Spleen (tissue), 11 donors: ENCODE measurements at regions not wholly inside any gene's neighbourhood (a gene's known extent, or its start where the extent isn't known, plus 50 kb on each side); places are given as distances from the start of the nearest gene placed in this dataset.

ENCODE experiments used
- DNase-seq: peaks from one replicate; pipeline ENCODE4 v3.0.0-alpha.2; 2020
- H3K27ac ChIP-seq, 8 donors: fragments of 200-600 bp; sonication (generic) in 7 of 8; 1 replicate in 4 of 8; 2 replicates in 4 of 8; pipeline versions ENCODE4 v1.5.0 to v1.8.0; 2016 to 2021; ENCODE audit warnings: inconsistent platforms in 4 of 8, mild to moderate bottlenecking in 4 of 8, moderate library complexity in 1 of 8
- H3K27me3 ChIP-seq, 7 donors: fragments of 200-600 bp; sonication (generic) in 6 of 7; replicated peaks in 1 of 7; 1 replicate in 4 of 7; 2 replicates in 3 of 7; pipeline versions ENCODE4 v1.5.0 to v1.8.0; 2016 to 2021; ENCODE audit warnings: inconsistent platforms in 3 of 7, mild to moderate bottlenecking in 1 of 7
- H3K36me3 ChIP-seq, 6 donors: fragments of 200-600 bp; sonication (generic) in 5 of 6; 1 replicate in 4 of 6; 2 replicates in 2 of 6; pipeline versions ENCODE4 v1.5.0 to v1.8.0; 2016 to 2021; ENCODE audit warnings: inconsistent platforms in 2 of 6
- H3K4me1 ChIP-seq, 6 donors: fragments of 200-600 bp; sonication (generic) in 5 of 6; 1 replicate in 3 of 6; 2 replicates in 3 of 6; pipeline versions ENCODE4 v1.5.0 to v1.8.0; 2016 to 2021; ENCODE audit warnings: inconsistent platforms in 3 of 6
- H3K4me3 ChIP-seq, 8 donors: fragments of 200-600 bp; sonication (generic) in 7 of 8; 1 replicate in 4 of 8; 2 replicates in 4 of 8; pipeline versions ENCODE4 v1.5.0 to v1.8.0; 2016 to 2021; ENCODE audit warnings: inconsistent platforms in 4 of 8, mild to moderate bottlenecking in 4 of 8, moderate library complexity in 2 of 8
- H3K9me3 ChIP-seq, 8 donors: fragments of 200-600 bp; sonication (generic) in 7 of 8; 1 replicate in 4 of 8; 2 replicates in 4 of 8; pipeline versions ENCODE4 v1.5.0 to v1.8.0; 2016 to 2021; ENCODE audit warnings: inconsistent platforms in 4 of 8
- POLR2A ChIP-seq, 3 donors: fragments of 450-650 bp; IDR thresholded peaks; one replicate each; pipeline ENCODE4 v1.5.1; 2017; ENCODE audit warnings: antibody characterized with exemption in 3 of 3, mild to moderate bottlenecking in 1 of 3
- POLR2AphosphoS5 ChIP-seq, 3 donors: sonication (generic); formaldehyde crosslinking; IDR thresholded peaks; one replicate each; pipeline ENCODE4 v1.5.1; 2017; ENCODE audit warnings: antibody characterized with exemption in 3 of 3
- WGBS, 5 donors: extraction: QIAGEN DNeasy Blood & Tissue Kit in 3 of 5; methylation state at CpG; one replicate each; pipeline versions ENCODE4 v1.1.5 to v1.1.7; 2013 to 2018; 5-methylcytosine and 5-hydroxymethylcytosine counted together
- intact Hi-C: fragments of 100-400 bp; cut with DNase I; formaldehyde crosslinking; loops from one replicate; pipeline ENCODE4 v1.15.0; 2023; ENCODE audit warnings: low total_unique reads
- TF ChIP-seq, protein P1 (sequence below), 11 experiments: fragments of 200-600 bp in 7 of 11; fragments of 450-650 bp in 4 of 11; sonication (generic) in 4 of 11; IDR thresholded peaks in 8 of 11; conservative IDR thresholded peaks in 3 of 11; 1 replicate in 7 of 11; 2 replicates in 4 of 11; pipeline versions ENCODE4 v1.4.0 to v1.8.0; 2016 to 2021; ENCODE audit warnings: antibody characterized with exemption in 11 of 11, inconsistent platforms in 4 of 11, mild to moderate bottlenecking in 1 of 11
- donor health status: healthy with polysubstance abuse.
- donor health status: DM: no; HTN: no; CAD: no; lungs with moderate emphysema.
- donor health status: DM: no; HTN: no; CAD: no.
- donor health status: Bipolar disorder and iron deficiency.
- donor health status: healthy.
- donor health status: DM: no; HTN: no; CAD: no.
- donor health status: DM: yes; HTN: yes; CAD: no.

DNA sequence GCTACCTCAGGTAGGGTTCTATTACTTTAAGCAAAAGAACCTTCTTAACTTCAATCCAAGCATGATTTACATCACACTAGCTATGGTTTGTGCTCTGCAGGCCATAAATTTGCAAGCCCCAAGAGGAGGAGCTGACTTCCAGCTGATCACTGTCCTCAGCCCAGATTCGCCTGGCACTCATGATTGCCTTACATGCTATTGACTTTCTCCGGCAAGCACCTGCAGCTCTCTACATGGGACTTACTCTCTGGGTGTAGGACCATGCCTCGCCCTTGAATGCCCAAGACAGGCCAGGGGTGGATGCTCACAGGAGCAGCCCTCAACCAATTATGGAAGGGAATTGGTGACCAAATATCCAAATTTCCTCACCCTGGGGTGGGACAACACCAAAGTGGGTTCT lies 99.8 kb downstream of the ESM1 start:
- TF ChIP-seq POLR2A (IDR thresholded peaks at IDR 0.05) (no peak), POLR2AphosphoS5 (IDR thresholded peaks at IDR 0.05) (no peak)
- TF ChIP-seq, protein P1, sequence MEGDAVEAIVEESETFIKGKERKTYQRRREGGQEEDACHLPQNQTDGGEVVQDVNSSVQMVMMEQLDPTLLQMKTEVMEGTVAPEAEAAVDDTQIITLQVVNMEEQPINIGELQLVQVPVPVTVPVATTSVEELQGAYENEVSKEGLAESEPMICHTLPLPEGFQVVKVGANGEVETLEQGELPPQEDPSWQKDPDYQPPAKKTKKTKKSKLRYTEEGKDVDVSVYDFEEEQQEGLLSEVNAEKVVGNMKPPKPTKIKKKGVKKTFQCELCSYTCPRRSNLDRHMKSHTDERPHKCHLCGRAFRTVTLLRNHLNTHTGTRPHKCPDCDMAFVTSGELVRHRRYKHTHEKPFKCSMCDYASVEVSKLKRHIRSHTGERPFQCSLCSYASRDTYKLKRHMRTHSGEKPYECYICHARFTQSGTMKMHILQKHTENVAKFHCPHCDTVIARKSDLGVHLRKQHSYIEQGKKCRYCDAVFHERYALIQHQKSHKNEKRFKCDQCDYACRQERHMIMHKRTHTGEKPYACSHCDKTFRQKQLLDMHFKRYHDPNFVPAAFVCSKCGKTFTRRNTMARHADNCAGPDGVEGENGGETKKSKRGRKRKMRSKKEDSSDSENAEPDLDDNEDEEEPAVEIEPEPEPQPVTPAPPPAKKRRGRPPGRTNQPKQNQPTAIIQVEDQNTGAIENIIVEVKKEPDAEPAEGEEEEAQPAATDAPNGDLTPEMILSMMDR (IDR thresholded peaks at IDR 0.05 in 8 of 11, conservative IDR thresholded peaks at IDR 0.05 in 3 of 11), result no peak
- H3K9me3 ChIP-seq, result peaks cover 0 to under 1% (median 0%) of the 10 kb centered on the region in 8 donors
- intact Hi-C loops, result no loop called here
- DNase-seq, result no peak
- H3K27me3 ChIP-seq, result peaks cover 0 to 60% (median 28%) of the 10 kb centered on the region in 7 donors
- H3K27ac ChIP-seq, result no peak overlapping the region
- H3K4me1 ChIP-seq, result peaks cover 0 to 29% (median 18%) of the 10 kb centered on the region in 6 donors
- H3K4me3 ChIP-seq, result no peak overlapping the region
- H3K36me3 ChIP-seq, result no peaks in the 10 kb centered on the region
- WGBS, 5 donors, result 88 to 95% (median 93%) methylated on average over 2 to 3 of the region's 3 CpGs

DNA sequence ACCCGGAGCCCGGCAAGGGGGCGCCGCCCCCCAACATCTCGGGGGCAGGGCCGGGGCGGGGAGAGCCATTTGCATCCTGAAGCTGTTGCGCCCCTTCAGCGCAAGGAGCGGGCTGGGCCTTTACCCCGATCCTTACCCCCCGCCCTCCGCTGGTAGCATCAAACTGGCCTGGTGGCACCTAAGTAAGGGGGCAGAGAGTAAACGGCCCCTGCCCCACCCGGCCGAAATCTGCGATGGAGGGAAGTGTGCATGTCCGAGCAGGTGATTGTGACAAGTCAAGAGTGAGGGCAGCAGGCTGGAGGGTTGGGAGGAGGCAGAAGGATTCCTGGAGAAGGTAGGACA lies 101.2 kb downstream of the ESM1 start:
- Histone ChIP-seq H3K9me3 (peaks cover 0 to 2% (median 0%) of the 10 kb centered on the region in 8 donors), H3K36me3 (no peaks in the 10 kb centered on the region), H3K27ac (no peak overlapping the region), H3K4me3 (peak overlapping the region in 7 of 8 donors; percentile 20 to 72 (median 39)), H3K27me3 (peaks cover 0 to 60% (median 28%) of the 10 kb centered on the region in 7 donors), H3K4me1 (peaks cover 0 to 16% (median 14%) of the 10 kb centered on the region in 6 donors)
- DNase-seq, result no peak
- 3 to 53% (median 33%) methylated on average over 6 to 18 of the region's 18 CpGs for WGBS, 5 donors
- intact Hi-C loops, result no loop called here
- no peak for TF ChIP-seq POLR2AphosphoS5 (IDR thresholded peaks at IDR 0.05)
- TF ChIP-seq, protein P1 (IDR thresholded peaks at IDR 0.05 in 8 of 11, conservative IDR thresholded peaks at IDR 0.05 in 3 of 11), result no peak
- no peak for TF ChIP-seq POLR2A (IDR thresholded peaks at IDR 0.05)

DNA sequence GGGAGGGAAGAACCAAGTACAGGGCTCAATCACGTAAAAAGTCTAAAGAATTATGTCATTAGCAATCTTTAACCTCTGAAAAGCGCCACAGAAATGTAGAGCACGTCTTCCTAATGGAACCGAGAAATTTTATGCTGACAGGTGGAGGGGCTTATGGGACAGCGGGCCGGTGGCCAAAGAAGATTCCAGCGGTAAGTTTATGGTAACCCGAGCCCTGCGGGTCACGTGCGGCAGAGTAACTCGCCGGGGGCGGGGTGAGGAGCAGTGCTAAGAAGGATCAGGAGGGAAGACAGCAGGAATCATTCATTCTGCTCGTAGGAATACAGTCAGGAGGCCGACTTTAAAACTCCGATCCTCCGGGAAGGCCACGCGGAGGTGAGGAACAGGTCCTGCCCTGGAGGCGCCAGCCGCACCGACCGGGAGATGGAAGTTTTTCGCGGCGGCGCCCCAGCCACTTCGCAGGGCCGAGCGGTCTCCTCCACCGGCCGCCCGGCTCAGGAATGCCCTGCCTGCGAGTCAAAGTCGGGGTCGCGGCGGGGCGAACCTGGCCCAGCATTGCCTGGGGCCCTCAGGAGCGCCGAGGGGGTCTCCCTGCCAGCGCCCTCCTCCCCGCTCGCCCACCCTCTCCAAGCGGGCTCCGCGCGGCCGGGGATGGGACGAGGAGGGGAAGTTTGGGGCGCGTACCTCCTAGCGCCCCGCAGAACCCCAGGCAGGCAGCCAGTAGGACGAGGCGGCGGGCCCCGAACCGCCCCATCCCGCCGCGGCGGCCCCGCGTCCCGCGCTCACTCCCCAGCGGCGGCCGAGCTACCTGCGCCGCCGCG lies 101.8 kb downstream of the ESM1 start:
- H3K27me3 ChIP-seq, result peaks cover 0 to 60% (median 28%) of the 10 kb centered on the region in 7 donors
- no peak overlapping the region for H3K27ac ChIP-seq
- peaks cover 0 to 16% (median 14%) of the 10 kb centered on the region in 6 donors for H3K4me1 ChIP-seq
- H3K4me3 ChIP-seq, result peak overlapping the region; percentile 5 to 72 (median 39)
- peak in 1 of 3 donors; percentile 6 for TF ChIP-seq POLR2AphosphoS5 (IDR thresholded peaks at IDR 0.05)
- TF ChIP-seq, protein P1 (IDR thresholded peaks at IDR 0.05 in 8 of 11, conservative IDR thresholded peaks at IDR 0.05 in 3 of 11), result no peak
- H3K36me3 ChIP-seq, result no peaks in the 10 kb centered on the region
- WGBS, 5 donors, result 3 to 10% (median 5%) methylated on average over 45 to 75 of the region's 75 CpGs
- peaks cover 0 to 2% (median 0%) of the 10 kb centered on the region in 8 donors for H3K9me3 ChIP-seq
- intact Hi-C loops, result no loop called here
- peak; percentile 78 for DNase-seq

DNA sequence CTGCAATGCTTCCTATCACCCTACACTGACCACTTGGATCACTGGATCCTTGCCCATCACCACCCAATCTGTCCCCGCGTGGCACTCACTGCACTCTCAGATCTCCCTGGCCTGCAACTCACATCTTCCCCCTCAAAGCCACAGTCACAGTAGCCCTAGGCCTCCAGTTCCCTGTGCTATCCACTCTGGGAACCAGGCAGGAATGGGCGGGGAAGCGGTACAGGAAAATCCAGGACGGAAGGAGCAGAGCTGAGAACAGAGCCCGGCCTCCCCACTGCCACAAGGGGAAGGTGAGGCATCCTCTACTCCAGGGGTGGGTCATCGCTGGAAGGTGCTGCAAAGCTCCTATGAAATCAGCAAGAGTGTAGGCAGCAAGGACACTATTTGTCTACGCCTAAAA lies 102.6 kb downstream of the ESM1 start:
- Histone ChIP-seq H3K4me1 (peaks cover 0 to 16% (median 14%) of the 10 kb centered on the region in 6 donors), H3K9me3 (peaks cover 0 to 2% (median 0%) of the 10 kb centered on the region in 8 donors), H3K4me3 (no peak overlapping the region), H3K36me3 (no peaks in the 10 kb centered on the region), H3K27ac (no peak overlapping the region), H3K27me3 (peaks cover 0 to 60% (median 28%) of the 10 kb centered on the region in 7 donors)
- TF ChIP-seq POLR2AphosphoS5 (IDR thresholded peaks at IDR 0.05) (no peak), POLR2A (IDR thresholded peaks at IDR 0.05) (no peak)
- TF ChIP-seq, protein P1 (IDR thresholded peaks at IDR 0.05 in 8 of 11, conservative IDR thresholded peaks at IDR 0.05 in 3 of 11), result no peak
- 78 to 90% (median 88%) methylated on average over 8 of the region's 8 CpGs for WGBS, 5 donors
- no peak for DNase-seq
- intact Hi-C loops, result no loop called here
